ENCODE measurements at regions not wholly inside any gene's neighbourhood (a gene's known extent, or its start where the extent isn't known, plus 50 kb on each side); places are given as distances from the start of the nearest gene placed in this dataset.
"Not testable (repeated sequence)": the region's sequence is repeated elsewhere in the genome, so short reads cannot be mapped to it uniquely, and the experiment has no call there.

DNA sequence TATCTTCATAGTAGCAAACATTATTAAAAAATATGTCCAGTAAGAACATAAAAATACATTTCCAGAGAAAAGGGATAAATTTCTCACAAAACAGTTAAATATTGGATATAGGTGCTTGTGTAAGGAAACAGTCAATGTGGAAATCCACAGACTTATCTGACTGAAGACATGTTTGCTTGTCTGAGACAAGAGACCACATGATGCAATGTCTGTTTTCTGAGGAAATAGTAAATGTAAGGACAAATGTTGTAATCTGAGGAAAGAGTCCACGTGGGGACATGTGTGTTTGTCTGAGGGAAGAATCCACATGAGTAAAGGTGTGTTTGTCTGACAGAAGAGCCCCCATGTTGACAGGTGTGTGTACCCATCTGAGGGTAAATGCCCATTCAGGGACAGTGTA, 1093.2 kb downstream of the TMEM121 start:
- H3K4me3 ChIP-seq (ENCODE audit: low read depth, low read length) = no peak overlapping the region
- TF ChIP-seq, protein P1, sequence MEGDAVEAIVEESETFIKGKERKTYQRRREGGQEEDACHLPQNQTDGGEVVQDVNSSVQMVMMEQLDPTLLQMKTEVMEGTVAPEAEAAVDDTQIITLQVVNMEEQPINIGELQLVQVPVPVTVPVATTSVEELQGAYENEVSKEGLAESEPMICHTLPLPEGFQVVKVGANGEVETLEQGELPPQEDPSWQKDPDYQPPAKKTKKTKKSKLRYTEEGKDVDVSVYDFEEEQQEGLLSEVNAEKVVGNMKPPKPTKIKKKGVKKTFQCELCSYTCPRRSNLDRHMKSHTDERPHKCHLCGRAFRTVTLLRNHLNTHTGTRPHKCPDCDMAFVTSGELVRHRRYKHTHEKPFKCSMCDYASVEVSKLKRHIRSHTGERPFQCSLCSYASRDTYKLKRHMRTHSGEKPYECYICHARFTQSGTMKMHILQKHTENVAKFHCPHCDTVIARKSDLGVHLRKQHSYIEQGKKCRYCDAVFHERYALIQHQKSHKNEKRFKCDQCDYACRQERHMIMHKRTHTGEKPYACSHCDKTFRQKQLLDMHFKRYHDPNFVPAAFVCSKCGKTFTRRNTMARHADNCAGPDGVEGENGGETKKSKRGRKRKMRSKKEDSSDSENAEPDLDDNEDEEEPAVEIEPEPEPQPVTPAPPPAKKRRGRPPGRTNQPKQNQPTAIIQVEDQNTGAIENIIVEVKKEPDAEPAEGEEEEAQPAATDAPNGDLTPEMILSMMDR (IDR thresholded peaks at IDR 0.05; ENCODE audit: low read depth, low read length) = no peak

DNA sequence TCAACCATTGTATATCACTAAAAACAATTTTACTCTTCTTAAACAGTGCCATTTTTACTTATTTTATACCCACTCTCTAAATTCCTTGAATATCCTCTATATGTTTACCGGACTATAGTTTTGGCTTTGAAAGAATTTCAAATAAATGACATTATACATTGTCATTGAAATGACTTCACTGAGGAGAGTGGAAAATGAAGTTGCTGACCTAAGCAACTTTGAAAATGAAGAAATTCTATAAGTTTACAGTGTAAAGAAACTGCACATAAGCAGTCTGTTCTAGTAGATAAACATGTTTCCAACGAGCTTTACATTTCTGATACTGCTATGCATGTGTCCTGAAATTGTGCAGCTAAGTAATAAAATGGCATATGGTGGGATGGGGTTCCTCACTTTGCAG, 1094.0 kb downstream of the TMEM121 start:
- no peak overlapping the region for H3K4me3 ChIP-seq (ENCODE audit: low read depth, low read length)
- TF ChIP-seq, protein P1 (IDR thresholded peaks at IDR 0.05; ENCODE audit: low read depth, low read length) = no peak

DNA sequence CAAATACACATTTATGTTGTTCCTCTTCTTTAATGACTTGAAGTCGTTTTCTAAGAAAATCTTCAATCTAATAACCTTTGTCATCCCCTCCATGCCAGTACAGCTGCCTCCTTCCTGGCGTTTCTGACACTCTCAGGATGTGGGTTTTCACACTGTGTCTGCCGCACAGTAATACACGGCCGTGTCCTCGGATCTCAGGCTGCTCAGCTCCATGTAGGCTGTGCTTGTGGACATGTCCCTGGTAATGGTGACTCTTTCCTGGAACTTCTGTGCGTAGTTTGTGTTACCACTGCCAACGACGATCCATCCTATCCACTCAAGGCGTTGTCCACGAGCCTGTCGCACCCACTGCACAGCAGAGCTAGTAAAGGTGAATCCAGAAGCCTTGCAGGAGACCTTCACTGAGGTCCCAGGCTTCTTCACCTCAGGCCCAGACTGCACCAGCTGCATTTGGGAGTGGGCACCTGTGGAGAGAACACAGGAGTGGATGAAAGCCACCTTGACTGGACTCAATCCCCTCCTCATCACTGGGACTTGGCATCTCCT, 1095.9 kb downstream of the TMEM121 start:
- no peak overlapping the region for H3K4me3 ChIP-seq (ENCODE audit: low read depth, low read length)
- TF ChIP-seq, protein P1 (IDR thresholded peaks at IDR 0.05; ENCODE audit: low read depth, low read length) = no peak

DNA sequence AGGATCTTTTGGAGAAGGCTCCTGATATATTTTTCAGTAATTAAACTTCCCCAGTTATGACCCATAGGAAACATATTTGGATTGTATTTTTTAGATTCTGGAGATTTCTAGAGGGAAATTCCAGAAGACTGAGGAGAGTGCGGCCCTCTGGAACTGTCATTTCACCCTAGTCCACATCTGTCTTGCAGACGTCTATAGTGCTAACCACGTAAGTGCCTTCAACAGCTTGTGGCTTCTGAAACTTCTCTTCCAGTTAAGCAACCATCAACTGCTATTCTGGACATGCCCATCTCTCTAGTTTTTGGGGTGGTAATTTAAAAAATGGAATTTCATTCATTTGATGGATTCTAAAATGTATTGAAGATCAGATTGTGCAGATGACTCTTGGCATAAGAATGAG, 1098.8 kb downstream of the TMEM121 start:
- TF ChIP-seq, protein P1 (IDR thresholded peaks at IDR 0.05; ENCODE audit: low read depth, low read length) = no peak
- no peak overlapping the region for H3K4me3 ChIP-seq (ENCODE audit: low read depth, low read length)

DNA sequence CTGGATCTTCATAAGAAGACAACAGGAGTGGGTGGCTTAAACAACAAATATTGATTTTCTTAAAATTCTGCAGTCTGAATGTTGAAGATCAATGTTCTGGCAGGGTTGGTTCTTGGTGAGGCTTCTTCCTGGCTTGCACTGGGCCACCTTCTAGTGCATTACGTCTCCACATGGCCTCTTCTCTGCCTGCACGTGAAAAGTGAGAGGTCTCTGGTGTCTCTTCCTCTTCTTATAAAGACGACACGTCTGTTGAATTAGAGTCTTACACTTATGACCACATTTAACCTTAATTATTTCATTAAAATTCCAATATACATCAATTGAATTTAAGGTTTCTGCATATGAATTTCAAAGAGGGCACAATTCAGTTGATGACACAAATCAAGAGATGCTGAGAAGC, 1100.1 kb downstream of the TMEM121 start:
- not testable (repeated sequence) for H3K4me3 ChIP-seq (ENCODE audit: low read depth, low read length)

DNA sequence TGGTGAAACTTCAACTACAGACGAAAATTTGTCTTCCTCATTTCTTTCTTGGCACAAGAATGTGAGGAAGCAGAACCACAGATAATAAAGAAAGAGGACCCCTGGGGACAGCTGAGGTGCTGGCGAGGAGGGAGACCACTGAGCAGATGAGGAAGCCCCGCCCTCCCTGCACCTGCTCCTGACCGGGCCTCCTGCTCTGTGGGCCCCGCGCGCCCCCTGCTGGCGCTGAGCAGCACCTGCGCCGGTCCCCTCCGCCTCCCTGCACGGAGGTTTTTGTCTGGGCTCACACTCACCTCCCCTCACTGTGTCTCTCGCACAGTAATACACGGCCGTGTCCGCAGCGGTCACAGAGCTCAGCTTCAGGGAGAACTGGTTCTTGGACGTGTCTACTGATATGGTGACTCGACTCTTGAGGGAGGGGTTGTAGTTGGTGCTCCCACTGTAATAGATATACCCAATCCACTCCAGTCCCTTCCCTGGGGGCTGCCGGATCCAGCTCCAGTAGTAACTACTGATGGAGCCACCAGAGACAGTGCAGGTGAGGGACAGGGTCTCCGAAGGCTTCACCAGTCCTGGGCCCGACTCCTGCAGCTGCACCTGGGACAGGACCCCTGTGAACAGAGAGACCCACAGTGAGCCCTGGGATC, 1100.7 kb downstream of the TMEM121 start:
- not testable (repeated sequence) for H3K4me3 ChIP-seq (ENCODE audit: low read depth, low read length)

DNA sequence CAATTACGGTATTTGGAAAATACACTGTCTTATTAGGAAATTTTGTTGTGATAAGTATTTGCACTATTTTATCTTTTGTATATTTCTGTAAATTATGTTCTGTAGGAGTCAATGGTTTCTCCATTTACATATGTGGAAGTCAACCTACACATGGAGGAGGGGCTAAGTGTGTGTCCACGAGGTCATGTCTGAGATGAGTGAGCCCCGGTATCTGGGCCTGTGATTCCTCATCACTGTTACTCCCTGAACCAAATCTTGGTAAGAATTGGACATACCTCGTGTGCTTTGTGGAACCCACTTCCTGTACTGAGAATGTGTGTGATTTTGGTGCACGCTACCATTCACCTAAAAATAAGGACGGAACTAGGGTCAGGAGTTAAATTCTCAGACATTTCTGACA, 1105.5 kb downstream of the TMEM121 start:
- TF ChIP-seq, protein P1 (IDR thresholded peaks at IDR 0.05; ENCODE audit: low read depth, low read length) = no peak
- no peak overlapping the region for H3K4me3 ChIP-seq (ENCODE audit: low read depth, low read length)

DNA sequence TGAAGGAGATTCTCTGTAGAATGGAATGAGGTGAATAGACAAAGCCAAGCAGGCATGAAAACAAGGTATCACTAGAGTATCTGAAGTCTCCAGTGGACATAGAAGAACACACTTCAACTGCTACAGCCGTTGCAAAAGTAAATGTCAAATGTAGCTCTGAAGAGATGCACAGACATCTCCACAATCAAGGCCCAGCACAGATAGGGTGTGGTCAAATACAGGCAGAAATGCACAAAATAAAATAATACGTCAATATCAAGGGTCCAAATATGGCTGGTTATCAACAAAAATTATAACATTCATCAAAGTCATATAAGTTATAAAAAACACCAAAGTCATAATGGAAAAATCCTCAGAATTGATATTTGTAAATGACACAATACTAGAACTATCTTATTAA, 1107.3 kb downstream of the TMEM121 start:
- TF ChIP-seq, protein P1 (IDR thresholded peaks at IDR 0.05; ENCODE audit: low read depth, low read length) = no peak

More for the DNA sequence above, 1107.3 kb downstream of the TMEM121 start:
- H3K4me3 ChIP-seq (ENCODE audit: low read depth, low read length) = no peak overlapping the region
